ENCODE measurements at regions not wholly inside any gene's neighbourhood (a gene's known extent, or its start where the extent isn't known, plus 50 kb on each side); places are given as distances from the start of the nearest gene placed in this dataset.

DNA sequence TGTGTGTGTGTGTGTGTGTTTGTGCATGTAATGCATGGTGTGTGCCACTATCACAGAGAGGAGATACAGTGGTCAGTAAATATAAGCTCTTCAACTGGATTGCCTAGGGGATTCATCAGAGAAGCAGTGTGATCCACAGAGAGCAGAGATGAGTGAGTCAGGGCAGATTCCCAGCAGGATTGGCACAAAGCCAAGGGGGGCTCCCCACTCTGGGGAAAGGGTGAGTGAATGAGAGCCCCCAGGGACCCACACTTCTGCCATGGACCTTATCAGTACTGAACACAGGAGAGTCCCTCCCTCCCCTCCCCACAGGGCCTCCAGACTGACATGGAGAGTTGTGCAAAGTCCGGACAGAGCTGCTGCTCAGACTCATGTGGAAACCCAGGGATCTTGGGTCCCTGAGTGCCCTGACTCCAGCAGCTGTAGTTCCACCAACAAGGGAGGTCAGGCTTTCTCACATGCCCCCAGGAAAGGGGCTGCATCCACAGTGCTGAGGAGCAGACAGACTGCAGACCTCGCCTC, 748.8 kb downstream of the NR4A2 start:
- no peaks in the 10 kb centered on the region for H3K27me3 ChIP-seq (ENCODE audit: insufficient read depth)
- H3K9ac ChIP-seq = no peak overlapping the region
- ChIA-PET CTCF (no interaction called here), POLR2A (no interaction called here)
- no peak overlapping the region for H3K4me2 ChIP-seq
- no peak for DNase-seq
- TF ChIP-seq NRF1 (IDR thresholded peaks at IDR 0.05; ENCODE audit: low read depth, low read length) (no peak), RAD21 (IDR thresholded peaks at IDR 0.05; ENCODE audit: low read length) (no peak), TAF1 (IDR thresholded peaks at IDR 0.05; ENCODE audit: borderline replicate concordance, low read depth, low read length) (no peak), NFIC (IDR thresholded peaks at IDR 0.05; ENCODE audit: borderline replicate concordance) (no peak), USF2 (IDR thresholded peaks at IDR 0.05; ENCODE audit: borderline replicate concordance, low read depth, low read length) (no peak)
- H3K4me1 ChIP-seq (ENCODE audit: control insufficient read depth in 1 of 2, insufficient read depth in 2 of 2, low read depth in 1 of 2, low read length in 1 of 2) = no peaks in the 10 kb centered on the region
- no peaks in the 10 kb centered on the region for H3K9me3 ChIP-seq
- H3K27ac ChIP-seq (ENCODE audit: low read depth in 2 of 2, low read length in 1 of 2) = no peak overlapping the region
- H2AFZ ChIP-seq (ENCODE audit: low read depth) = no peak overlapping the region
- no peaks in the 10 kb centered on the region for H4K20me1 ChIP-seq (ENCODE audit: insufficient read depth)
- H3F3A ChIP-seq (replicated peaks; ENCODE audit: insufficient read depth) = no peaks in the 10 kb centered on the region
- no peaks in the 10 kb centered on the region for H3K36me3 ChIP-seq (replicated peaks in 1 of 2; ENCODE audit: control insufficient read depth in 1 of 2, insufficient read depth in 2 of 2, low read length in 1 of 2)
- H3K9me2 ChIP-seq = no peaks in the 10 kb centered on the region
- H3K79me2 ChIP-seq (ENCODE audit: insufficient read depth) = no peaks in the 10 kb centered on the region
- no CpG with 5 or more reads among the region's 2 CpGs for WGBS (ENCODE audit: low lambda C conversion rate)
- no peak overlapping the region for H3K4me3 ChIP-seq (ENCODE audit: low read depth in 2 of 2, low read length in 1 of 2)

DNA sequence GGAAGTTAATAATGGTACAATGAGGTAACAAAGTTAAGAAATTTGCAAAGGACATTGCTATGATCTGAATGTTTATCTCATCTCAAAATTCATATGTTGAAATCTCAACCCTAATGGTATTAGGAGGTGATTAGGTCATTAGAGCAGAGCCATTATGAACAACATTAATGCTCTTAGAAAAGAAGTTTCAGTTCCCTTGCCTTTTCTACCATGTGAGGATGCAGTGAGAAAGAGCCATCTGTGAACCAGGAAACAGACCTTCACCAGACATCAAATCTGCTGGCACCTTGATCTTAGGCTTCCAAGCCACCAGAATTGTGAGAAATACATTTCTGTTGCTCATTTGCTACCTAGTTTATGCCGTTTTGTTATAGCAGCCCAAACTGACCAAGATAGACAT, 757.6 kb downstream of the NR4A2 start:
- WGBS (ENCODE audit: low lambda C conversion rate) = 0% methylated on average over 1 of the region's 1 CpG
- Histone ChIP-seq H3K27ac (ENCODE audit: low read depth in 2 of 2, low read length in 1 of 2) (no peak overlapping the region), H3F3A (replicated peaks; ENCODE audit: insufficient read depth) (no peaks in the 10 kb centered on the region), H4K20me1 (ENCODE audit: insufficient read depth) (no peaks in the 10 kb centered on the region), H2AFZ (ENCODE audit: low read depth) (no peak overlapping the region), H3K27me3 (ENCODE audit: insufficient read depth) (no peaks in the 10 kb centered on the region; the same call in 1 of the 2 replicates), H3K4me1 (ENCODE audit: control insufficient read depth in 1 of 2, insufficient read depth in 2 of 2, low read depth in 1 of 2, low read length in 1 of 2) (no peaks in the 10 kb centered on the region), H3K4me2 (no peak overlapping the region), H3K4me3 (ENCODE audit: low read depth in 2 of 2, low read length in 1 of 2) (no peak overlapping the region), H3K9me2 (no peaks in the 10 kb centered on the region), H3K9me3 (no peaks in the 10 kb centered on the region), H3K9ac (no peak overlapping the region), H3K79me2 (ENCODE audit: insufficient read depth) (no peaks in the 10 kb centered on the region), H3K36me3 (replicated peaks in 1 of 2; ENCODE audit: control insufficient read depth in 1 of 2, insufficient read depth in 2 of 2, low read length in 1 of 2) (no peaks in the 10 kb centered on the region)
- TF ChIP-seq PBX3 (IDR thresholded peaks at IDR 0.05) = no peak
- no peak for TF ChIP-seq ZBTB33 (IDR thresholded peaks at IDR 0.05; ENCODE audit: borderline replicate concordance, low read depth)
- no peak for TF ChIP-seq SMC3 (IDR thresholded peaks at IDR 0.05; ENCODE audit: low read depth, low read length)
- TF ChIP-seq YY1 (IDR thresholded peaks at IDR 0.05; ENCODE audit: low read depth) = no peak
- no peak for TF ChIP-seq RXRA (IDR thresholded peaks at IDR 0.05; ENCODE audit: borderline replicate concordance, low read depth)
- no peak for TF ChIP-seq USF1 (IDR thresholded peaks at IDR 0.05; ENCODE audit: borderline replicate concordance, low read depth)
- TF ChIP-seq TEAD4 (IDR thresholded peaks at IDR 0.05; ENCODE audit: borderline replicate concordance, insufficient read depth) = no peak
- no peak for TF ChIP-seq POLR2AphosphoS5 (IDR thresholded peaks at IDR 0.05; ENCODE audit: low read depth, low read length)
- POLR2A ChIA-PET = no interaction called here
- DNase-seq = no peak
- CTCF ChIA-PET = no interaction called here
